ENCODE measurements at regions not wholly inside any gene's neighbourhood (a gene's known extent, or its start where the extent isn't known, plus 50 kb on each side); places are given as distances from the start of the nearest gene placed in this dataset.

- Histone ChIP-seq H3K4me3 (no peak overlapping the region), H3K4me1 (no peaks in the 10 kb centered on the region), H3K27ac (no peak overlapping the region), H3K36me3 (no peaks in the 10 kb centered on the region), H3K27me3 (peaks cover 0 to 93% (median 73%) of the 10 kb centered on the region in 7 donors), H3K9me3 (no peaks in the 10 kb centered on the region)
- no peak for TF ChIP-seq CTCF (IDR thresholded peaks at IDR 0.05)
- ATAC-seq (no peak), DNase-seq (no peak)
- WGBS, 2 donors: 20 to 40% methylated on average over 2 of the region's 2 CpGs
- intact Hi-C loops (cut with DNase I): loop anchor here in 3 of 10 donors (5.0 to 10.0 kb wide), 2 partner anchors 355 to 357 kb away; no protein-coding TSS in a partner anchor
These were observed 375.0 kb upstream of the CCNH start for GRCh38 chr5:87787625-87788256.

DNA sequence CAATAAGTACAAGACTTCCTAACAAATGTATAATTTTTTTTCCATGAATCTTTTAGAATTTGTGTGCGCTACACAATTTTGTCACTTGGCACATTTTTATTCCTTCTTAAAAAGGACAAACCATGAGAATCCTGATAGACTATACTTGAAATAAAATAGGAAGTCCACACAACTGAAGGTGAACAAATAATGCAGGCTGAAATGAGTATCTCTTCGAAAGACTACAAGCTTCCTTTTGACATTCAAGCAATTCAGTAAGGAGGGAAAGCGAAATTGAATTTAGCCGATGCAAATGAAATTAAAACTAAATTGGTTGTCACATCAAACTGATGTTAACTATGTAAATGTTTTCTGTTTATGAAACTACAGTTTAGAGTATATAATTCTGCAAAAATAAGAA is 374.4 kb upstream of the CCNH start:
- no peak for ATAC-seq
- H3K4me3 ChIP-seq: no peak overlapping the region
- DNase-seq: no peak
- intact Hi-C loops (cut with DNase I): loop anchor here in 3 of 10 donors (5.0 to 10.0 kb wide), 2 partner anchors 355 to 358 kb away; no protein-coding TSS in a partner anchor
- WGBS, 2 donors: 38 to 51% methylated on average over 4 of the region's 4 CpGs
- TF ChIP-seq CTCF (IDR thresholded peaks at IDR 0.05): no peak
- H3K27ac ChIP-seq: no peak overlapping the region
- no peaks in the 10 kb centered on the region for H3K9me3 ChIP-seq
- H3K36me3 ChIP-seq: no peaks in the 10 kb centered on the region
- no peaks in the 10 kb centered on the region for H3K4me1 ChIP-seq
- peaks cover 0 to 96% (median 80%) of the 10 kb centered on the region in 7 donors for H3K27me3 ChIP-seq

DNA sequence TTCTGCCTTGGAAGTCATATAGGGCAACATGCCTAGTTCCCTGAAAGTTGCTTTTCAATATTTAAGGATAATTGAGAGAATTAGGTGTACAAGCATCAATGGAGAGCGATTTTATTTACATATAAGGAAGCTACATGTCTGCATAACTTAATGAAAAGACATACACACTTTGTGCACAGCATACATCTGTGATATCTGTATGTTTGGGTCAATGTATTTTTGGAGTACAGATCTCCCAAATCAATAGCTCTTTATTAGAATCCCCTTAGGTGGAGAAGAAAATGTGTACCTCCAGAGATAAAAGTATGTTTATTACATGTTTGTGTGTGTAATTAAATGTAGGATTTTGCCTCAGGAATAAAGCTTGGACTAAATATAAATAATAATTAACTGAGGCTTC is 373.7 kb upstream of the CCNH start:
- DNase-seq: no peak
- intact Hi-C loops (cut with DNase I): loop anchor here in 3 of 10 donors (5.0 to 10.0 kb wide), 2 partner anchors 356 to 358 kb away; no protein-coding TSS in a partner anchor
- H3K4me3 ChIP-seq: no peak overlapping the region

More for the DNA sequence above, 373.7 kb upstream of the CCNH start:
- H3K27ac ChIP-seq: no peak overlapping the region
- H3K27me3 ChIP-seq: peaks cover 0 to 96% (median 83%) of the 10 kb centered on the region in 7 donors
- no peaks in the 10 kb centered on the region for H3K4me1 ChIP-seq
- no peaks in the 10 kb centered on the region for H3K36me3 ChIP-seq
- H3K9me3 ChIP-seq: no peaks in the 10 kb centered on the region
- no peak for ATAC-seq
- WGBS, 2 donors: 50% methylated on average over 1 of the region's 1 CpG
- TF ChIP-seq CTCF (IDR thresholded peaks at IDR 0.05): no peak

Data from heart right ventricle (tissue), 16 donors.